Fibroblast of lung (primary cell): ENCODE measurements at regions not wholly inside any gene's neighbourhood (a gene's known extent, or its start where the extent isn't known, plus 50 kb on each side); places are given as distances from the start of the nearest gene placed in this dataset.

ENCODE experiments used
- CTCF ChIP-seq, 2 donors: IDR thresholded peaks in 1 of 2; conservative IDR thresholded peaks in 1 of 2; 1 replicate in 1 of 2; 2 replicates in 1 of 2; pipeline ENCODE4 v1.5.1; 2011 to 2012; ENCODE audit warnings: low read length in 2 of 2, control low read depth in 1 of 2, inconsistent platforms in 1 of 2, low read depth in 1 of 2, mild to moderate bottlenecking in 1 of 2
- EZH2 ChIP-seq: IDR thresholded peaks from 2 replicates; pipeline ENCODE4 v1.5.1; 2012; ENCODE audit warnings: low read length, control low read depth, mild to moderate bottlenecking; ENCODE audit errors: missing control alignments

GRCh38 chr20:48521121-48521520 is 306.7 kb downstream of the PREX1 start:
- TF ChIP-seq CTCF (conservative IDR thresholded peaks at IDR 0.05 in 1 of 2, IDR thresholded peaks at IDR 0.05 in 1 of 2; ENCODE audit: low read depth in 1 of 2, low read length in 2 of 2) (no peak), EZH2 (no peak)
